H9 (cell line): ENCODE measurements at regions not wholly inside any gene's neighbourhood (a gene's known extent, or its start where the extent isn't known, plus 50 kb on each side); places are given as distances from the start of the nearest gene placed in this dataset.

ENCODE experiments used
- DNase-seq: peaks from one replicate; pipeline ENCODE4 v3.0.0-alpha.2; 2017
- H2AFZ ChIP-seq: one replicate; pipeline ENCODE4 v1.6.1; 2013; ENCODE audit warnings: mild to moderate bottlenecking, low read length, control low read depth, moderate library complexity
- H2AK5ac ChIP-seq: 2 replicates; pipeline ENCODE4 v1.6.1; 2013; ENCODE audit warnings: low read length, control low read depth, mixed read lengths; ENCODE audit not compliant: insufficient read length
- H2BK120ac ChIP-seq: one replicate; pipeline ENCODE4 v1.6.1; 2013; ENCODE audit warnings: low read depth, mild to moderate bottlenecking, low read length, control low read depth, inconsistent platforms; ENCODE audit not compliant: poor library complexity, severe bottlenecking
- H2BK12ac ChIP-seq: 2 replicates; pipeline ENCODE4 v1.6.1; 2013; ENCODE audit warnings: low read length, control low read depth, mixed read lengths, low read depth; ENCODE audit not compliant: insufficient read length
- H2BK15ac ChIP-seq: 2 replicates; pipeline ENCODE4 v1.6.1; 2013; ENCODE audit warnings: low read depth, low read length, control low read depth
- H2BK20ac ChIP-seq: one replicate; pipeline ENCODE4 v1.6.1; 2013; ENCODE audit warnings: low read depth, mild to moderate bottlenecking, low read length, control low read depth, inconsistent platforms; ENCODE audit not compliant: poor library complexity, severe bottlenecking
- H2BK5ac ChIP-seq: 2 replicates; pipeline ENCODE4 v1.6.1; 2013; ENCODE audit warnings: low read length, control low read depth, mixed read lengths; ENCODE audit not compliant: insufficient read length
- H3K14ac ChIP-seq: 2 replicates; pipeline ENCODE4 v1.6.1; 2013; ENCODE audit warnings: low read length, control low read depth; ENCODE audit not compliant: insufficient read depth
- H3K18ac ChIP-seq: 2 replicates; pipeline ENCODE4 v1.6.1; 2013; ENCODE audit warnings: low read depth, mild to moderate bottlenecking, mixed read lengths, low read length, control low read depth; ENCODE audit not compliant: insufficient read length
- H3K23ac ChIP-seq: 2 replicates; pipeline ENCODE4 v1.6.1; 2013; ENCODE audit warnings: low read length, control low read depth, mixed read lengths, low read depth; ENCODE audit not compliant: insufficient read length
- H3K23me2 ChIP-seq: 2 replicates; pipeline ENCODE4 v1.6.1; 2013; ENCODE audit warnings: low read depth, mild to moderate bottlenecking, mixed read lengths, low read length, control low read depth; ENCODE audit not compliant: insufficient read length, poor library complexity, severe bottlenecking
- H3K27ac ChIP-seq: 2 replicates; pipeline ENCODE4 v1.5.1; 2013; ENCODE audit warnings: low read length, control low read depth, mixed read lengths, low read depth; ENCODE audit not compliant: insufficient read length
- H3K27me3 ChIP-seq: 2 replicates; pipeline ENCODE4 v1.6.1; 2013; ENCODE audit warnings: low read length, control low read depth, inconsistent platforms; ENCODE audit not compliant: insufficient read depth
- H3K4ac ChIP-seq: 2 replicates; pipeline ENCODE4 v1.6.1; 2013; ENCODE audit warnings: low read depth, mild to moderate bottlenecking, control low read depth, inconsistent platforms, low read length, moderate library complexity
- H3K4me1 ChIP-seq: 2 replicates; pipeline ENCODE4 v1.6.1; 2013; ENCODE audit warnings: low read length, control low read depth, inconsistent platforms; ENCODE audit not compliant: insufficient read depth
- H3K4me2 ChIP-seq: 2 replicates; pipeline ENCODE4 v1.6.1; 2013; ENCODE audit warnings: low read length, control low read depth, mixed read lengths; ENCODE audit not compliant: insufficient read length, insufficient read depth
- H3K56ac ChIP-seq: 2 replicates; pipeline ENCODE4 v1.6.1; 2013; ENCODE audit warnings: low read depth, mild to moderate bottlenecking, mixed read lengths, low read length, control low read depth; ENCODE audit not compliant: insufficient read length
- H3K79me1 ChIP-seq: 2 replicates; pipeline ENCODE4 v1.6.1; 2013; ENCODE audit warnings: low read depth, mild to moderate bottlenecking, moderate library complexity, low read length, control low read depth, inconsistent platforms; ENCODE audit not compliant: insufficient read depth, poor library complexity, severe bottlenecking
- H3K79me2 ChIP-seq: 2 replicates; pipeline ENCODE4 v1.6.1; 2013; ENCODE audit warnings: low read length, control low read depth, inconsistent platforms; ENCODE audit not compliant: insufficient read depth
- H3K9ac ChIP-seq: 2 replicates; pipeline ENCODE4 v1.6.1; 2013; ENCODE audit warnings: low read length, control low read depth, mixed read lengths; ENCODE audit not compliant: insufficient read length; ENCODE audit errors: extremely low read depth
- H3K9me3 ChIP-seq: one replicate; pipeline ENCODE4 v1.6.1; 2013; ENCODE audit warnings: low read depth, low read length, inconsistent platforms; ENCODE audit not compliant: control insufficient read depth
- H3T11ph ChIP-seq: one replicate; pipeline ENCODE4 v1.6.1; 2013; ENCODE audit warnings: mild to moderate bottlenecking, low read length, control low read depth, inconsistent platforms
- H4K20me1 ChIP-seq: one replicate; pipeline ENCODE4 v1.6.1; 2013; ENCODE audit not compliant: control insufficient read depth, insufficient read length, insufficient read depth
- H4K5ac ChIP-seq: 2 replicates; pipeline ENCODE4 v1.6.1; 2013; ENCODE audit warnings: low read depth, mild to moderate bottlenecking, mixed read lengths, low read length, control low read depth; ENCODE audit not compliant: insufficient read length
- H4K8ac ChIP-seq: replicated peaks from 2 replicates; pipeline ENCODE4 v1.6.1; 2013; ENCODE audit warnings: low read length, control low read depth, mixed read lengths, low read depth; ENCODE audit not compliant: insufficient read length
- H4K91ac ChIP-seq: 2 replicates; pipeline ENCODE4 v1.6.1; 2013; ENCODE audit warnings: low read depth, mild to moderate bottlenecking, moderate library complexity, mixed read lengths, low read length, control low read depth; ENCODE audit not compliant: insufficient read length
- H3K27ac Mint-ChIP-seq, 3 experiments: 2 replicates in 2 of 3; 3 replicates in 1 of 3; pipeline ENCODE4 v1.8.0; 2020 to 2021; ENCODE audit warnings: mixed read lengths in 3 of 3, mild to moderate bottlenecking in 1 of 3, moderate library complexity in 1 of 3
- H3K27me3 Mint-ChIP-seq: 2 replicates; pipeline ENCODE4 v1.8.0; 2021; ENCODE audit warnings: low read depth, mild to moderate bottlenecking, moderate library complexity, mixed read lengths
- H3K36me3 Mint-ChIP-seq, 3 experiments: 2 replicates in 2 of 3; 3 replicates in 1 of 3; pipeline ENCODE4 v1.8.0; 2020 to 2021; ENCODE audit warnings: low read depth in 3 of 3, mixed read lengths in 3 of 3; ENCODE audit not compliant: insufficient read depth in 1 of 3
- H3K4me1 Mint-ChIP-seq, 2 experiments: 2 replicates each; pipeline ENCODE4 v1.8.0; 2020; ENCODE audit warnings: mixed read lengths in 2 of 2
- H3K4me3 Mint-ChIP-seq, 2 experiments: 2 replicates in 1 of 2; 3 replicates in 1 of 2; pipeline ENCODE4 v1.8.0; 2020 to 2021; ENCODE audit warnings: mild to moderate bottlenecking in 2 of 2, mixed read lengths in 2 of 2, moderate library complexity in 1 of 2
- H3K9me3 Mint-ChIP-seq, 2 experiments: 2 replicates in 1 of 2; 3 replicates in 1 of 2; pipeline ENCODE4 v1.8.0; 2020; ENCODE audit warnings: mild to moderate bottlenecking in 2 of 2, mixed read lengths in 2 of 2, moderate library complexity in 1 of 2
- CTCF ChIP-seq: fragments of 200-600 bp; sonication (generic); conservative IDR thresholded peaks from 3 replicates; pipeline ENCODE4 v1.8.0; 2021; ENCODE audit warnings: antibody characterized with exemption, mild to moderate bottlenecking
- WGBS: extraction: QIAGEN DNeasy Blood & Tissue Kit; methylation state at CpG from one replicate; pipeline ENCODE4 v1.1.7; 2013; ENCODE audit warnings: missing lambda C conversion rate, low lambda C conversion rate, mixed read lengths; ENCODE audit not compliant: insufficient read length; ENCODE audit errors: extremely low coverage; 5-methylcytosine and 5-hydroxymethylcytosine counted together

GRCh38 chr2:217382794-217383193 is 522.9 kb upstream of the TNP1 start:
- Histone ChIP-seq H3K9me3 (no peaks in the 10 kb centered on the region), H3K79me2 (no peaks in the 10 kb centered on the region), H2BK15ac (no peak overlapping the region), H4K91ac (no peak overlapping the region), H3K79me1 (no peaks in the 10 kb centered on the region), H2AFZ (no peak overlapping the region), H4K20me1 (no peaks in the 10 kb centered on the region), H3K27ac (no peak overlapping the region), H3T11ph (no peak overlapping the region), H2BK12ac (no peak overlapping the region), H2BK20ac (no peak overlapping the region), H3K56ac (no peak overlapping the region), H4K8ac (no peak overlapping the region), H3K9ac (no peak overlapping the region), H3K14ac (no peak overlapping the region), H2BK5ac (no peak overlapping the region), H3K27me3 (no peaks in the 10 kb centered on the region), H3K4ac (no peak overlapping the region), H2AK5ac (no peak overlapping the region), H2BK120ac (no peak overlapping the region), H3K18ac (no peak overlapping the region), H4K5ac (no peak overlapping the region), H3K4me1 (no peaks in the 10 kb centered on the region), H3K23me2 (no peaks in the 10 kb centered on the region), H3K4me2 (no peak overlapping the region), H3K23ac (no peak overlapping the region)
- Mint-ChIP-seq H3K4me3 (no peak overlapping the region), H3K27me3 (peaks cover 31% of the 10 kb centered on the region), H3K36me3 (no peaks in the 10 kb centered on the region), H3K9me3 (peaks cover 3% of the 10 kb centered on the region in 2 experiments; a peak in 3 of 5 replicates), H3K4me1 (no peaks in the 10 kb centered on the region), H3K27ac (no peak overlapping the region)
- DNase-seq: no peak
- TF ChIP-seq CTCF: no peak
- WGBS: no CpG with 5 or more reads among the region's 5 CpGs
